PC-9 (cell line): ENCODE measurements at regions not wholly inside any gene's neighbourhood (a gene's known extent, or its start where the extent isn't known, plus 50 kb on each side); places are given as distances from the start of the nearest gene placed in this dataset.
A peak's percentile ranks its signal among the peaks of the same experiment; 100 is the strongest.

Experiments used
- BruUV-seq: library from RNA; stranded (reverse); fragments of 400-500 nt; replicated peaks from 2 replicates; lab custom pipeline; 2021; lab: Mats Ljungman, UMichigan
- CTCF ChIA-PET: fragments of 300-600 bp; sonication (Branson Sonifier 250); formaldehyde crosslinking; loops from one replicate; lab custom pipeline; 2022; ENCODE audit warnings: antibody characterized with exemption; lab: Charles Lee
- POLR2A ChIA-PET: fragments of 300-600 bp; sonication (Branson Sonifier 250); formaldehyde crosslinking; loops from one replicate; lab custom pipeline; 2022; ENCODE audit warnings: antibody characterized with exemption; ENCODE audit not compliant: unreplicated experiment; lab: Charles Lee
- DNase-seq, 2 experiments: peaks; one replicate each; pipeline versions ENCODE4 v3.0.0 to v3.0.0-alpha.2; 2015 to 2022; ENCODE audit warnings: mixed read lengths in 1 of 2
- H2AFZ ChIP-seq: fragments of 200-600 bp; sonication (generic); 2 replicates; pipeline ENCODE4 v1.8.1; 2017; ENCODE audit warnings: antibody characterized with exemption
- H3F3A ChIP-seq: fragments of 200-600 bp; sonication (generic); 2 replicates; pipeline ENCODE4 v1.8.1; 2017; ENCODE audit warnings: antibody characterized with exemption, mild to moderate bottlenecking, low read depth; ENCODE audit not compliant: insufficient read depth
- H3K27ac ChIP-seq: fragments of 200-600 bp; sonication (generic); 2 replicates; pipeline ENCODE4 v1.6.1; 2016; ENCODE audit warnings: mixed run types
- H3K27me3 ChIP-seq: fragments of 200-600 bp; sonication (generic); 2 replicates; pipeline ENCODE4 v1.6.1; 2016; ENCODE audit warnings: low read depth, mixed run types; ENCODE audit not compliant: insufficient read depth
- H3K36me3 ChIP-seq: fragments of 200-600 bp; sonication (generic); 2 replicates; pipeline ENCODE4 v1.6.1; 2016; ENCODE audit warnings: low read depth, mixed run types
- H3K4me1 ChIP-seq: fragments of 200-600 bp; sonication (generic); replicated peaks from 2 replicates; pipeline ENCODE4 v1.6.1; 2016; ENCODE audit warnings: mixed run types; ENCODE audit not compliant: insufficient read depth
- H3K4me2 ChIP-seq: fragments of 200-600 bp; sonication (generic); 2 replicates; pipeline ENCODE4 v1.6.1; 2017; ENCODE audit warnings: mixed run types
- H3K4me3 ChIP-seq: fragments of 200-600 bp; sonication (generic); 2 replicates; pipeline ENCODE4 v1.6.1; 2016; ENCODE audit warnings: mixed run types
- H3K79me2 ChIP-seq: fragments of 200-600 bp; sonication (generic); 2 replicates; pipeline ENCODE4 v1.6.1; 2017; ENCODE audit warnings: low read depth, mixed run types
- H3K9me2 ChIP-seq: fragments of 200-600 bp; sonication (generic); 2 replicates; pipeline ENCODE4 v1.8.1; 2017; ENCODE audit warnings: mild to moderate bottlenecking; ENCODE audit not compliant: insufficient read depth
- H3K9me3 ChIP-seq: fragments of 200-600 bp; sonication (generic); 2 replicates; pipeline ENCODE4 v1.8.1; 2016; ENCODE audit warnings: low read depth; ENCODE audit not compliant: insufficient read depth
- H4K20me1 ChIP-seq: fragments of 200-600 bp; sonication (generic); 2 replicates; pipeline ENCODE4 v1.8.1; 2017; ENCODE audit not compliant: insufficient read depth
- EZH2 ChIP-seq: fragments of 200-600 bp; sonication (generic); IDR thresholded peaks from 2 replicates; pipeline ENCODE4 v1.8.0; 2017; ENCODE audit warnings: antibody characterized with exemption, low read depth
- intact Hi-C: fragments of 100-400 bp; cut with micrococcal nuclease; formaldehyde crosslinking; loops from one replicate; pipeline ENCODE4 v1.10.0; 2022; ENCODE audit not compliant: unreplicated experiment
- TF ChIP-seq, protein P1 (sequence below): fragments of 200-600 bp; sonication (generic); conservative IDR thresholded peaks from 2 replicates; pipeline ENCODE4 v1.6.1; 2017; ENCODE audit warnings: mixed run types, antibody characterized with exemption, mild to moderate bottlenecking, moderate library complexity

GRCh38 chr6:7033202-7033601, 74.6 kb upstream of the RREB1 start:
- Histone ChIP-seq H4K20me1 (no peaks in the 10 kb centered on the region), H3K27me3 (no peaks in the 10 kb centered on the region), H3K4me1 (peaks cover 7% of the 10 kb centered on the region; the same call in 1 of the 2 replicates), H3K36me3 (no peaks in the 10 kb centered on the region), H3K9me2 (no peaks in the 10 kb centered on the region), H3K4me3 (no peak overlapping the region), H2AFZ (no peak overlapping the region), H3K79me2 (no peaks in the 10 kb centered on the region), H3K4me2 (no peak overlapping the region), H3F3A (no peaks in the 10 kb centered on the region), H3K9me3 (no peaks in the 10 kb centered on the region), H3K27ac (no peak overlapping the region)
- DNase-seq = no peak
- ChIA-PET POLR2A (no interaction called here), CTCF (no interaction called here)
- intact Hi-C loops = no loop called here
- TF ChIP-seq, protein P1, sequence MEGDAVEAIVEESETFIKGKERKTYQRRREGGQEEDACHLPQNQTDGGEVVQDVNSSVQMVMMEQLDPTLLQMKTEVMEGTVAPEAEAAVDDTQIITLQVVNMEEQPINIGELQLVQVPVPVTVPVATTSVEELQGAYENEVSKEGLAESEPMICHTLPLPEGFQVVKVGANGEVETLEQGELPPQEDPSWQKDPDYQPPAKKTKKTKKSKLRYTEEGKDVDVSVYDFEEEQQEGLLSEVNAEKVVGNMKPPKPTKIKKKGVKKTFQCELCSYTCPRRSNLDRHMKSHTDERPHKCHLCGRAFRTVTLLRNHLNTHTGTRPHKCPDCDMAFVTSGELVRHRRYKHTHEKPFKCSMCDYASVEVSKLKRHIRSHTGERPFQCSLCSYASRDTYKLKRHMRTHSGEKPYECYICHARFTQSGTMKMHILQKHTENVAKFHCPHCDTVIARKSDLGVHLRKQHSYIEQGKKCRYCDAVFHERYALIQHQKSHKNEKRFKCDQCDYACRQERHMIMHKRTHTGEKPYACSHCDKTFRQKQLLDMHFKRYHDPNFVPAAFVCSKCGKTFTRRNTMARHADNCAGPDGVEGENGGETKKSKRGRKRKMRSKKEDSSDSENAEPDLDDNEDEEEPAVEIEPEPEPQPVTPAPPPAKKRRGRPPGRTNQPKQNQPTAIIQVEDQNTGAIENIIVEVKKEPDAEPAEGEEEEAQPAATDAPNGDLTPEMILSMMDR = no peak
- no peak for TF ChIP-seq EZH2
- no TSS peak for BruUV-seq

DNA sequence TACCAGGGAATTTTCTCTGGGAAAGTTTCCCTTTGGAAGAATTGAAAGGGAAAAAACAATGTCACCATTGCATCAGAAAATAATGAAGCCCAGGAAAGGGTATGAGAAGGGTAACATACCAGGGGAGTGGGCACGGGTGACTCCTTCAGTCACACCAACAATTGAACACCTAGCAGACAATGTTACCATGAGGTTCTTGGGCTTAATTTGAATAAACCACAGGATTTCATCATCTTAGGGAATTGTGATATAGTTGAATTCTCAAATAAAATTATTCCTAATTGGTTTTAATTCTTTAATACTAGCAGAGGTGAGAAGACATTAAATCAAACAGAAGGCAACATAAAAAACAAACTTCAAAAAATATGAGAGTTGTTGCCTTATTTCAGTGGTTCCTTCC, 73.7 kb upstream of the RREB1 start:
- Histone ChIP-seq H4K20me1 (no peaks in the 10 kb centered on the region), H3K9me3 (no peaks in the 10 kb centered on the region), H3F3A (no peaks in the 10 kb centered on the region), H3K27ac (no peak overlapping the region), H3K4me2 (no peak overlapping the region), H3K9me2 (no peaks in the 10 kb centered on the region), H3K4me1 (peaks cover 7% of the 10 kb centered on the region; the same call in 1 of the 2 replicates), H3K27me3 (no peaks in the 10 kb centered on the region), H3K4me3 (no peak overlapping the region), H3K36me3 (no peaks in the 10 kb centered on the region), H2AFZ (no peak overlapping the region), H3K79me2 (no peaks in the 10 kb centered on the region)
- CTCF ChIA-PET = no interaction called here
- no peak for DNase-seq
- POLR2A ChIA-PET = no interaction called here
- no peak for TF ChIP-seq EZH2
- TF ChIP-seq, protein P1 = no peak
- no TSS peak for BruUV-seq
- intact Hi-C loops = no loop called here

DNA sequence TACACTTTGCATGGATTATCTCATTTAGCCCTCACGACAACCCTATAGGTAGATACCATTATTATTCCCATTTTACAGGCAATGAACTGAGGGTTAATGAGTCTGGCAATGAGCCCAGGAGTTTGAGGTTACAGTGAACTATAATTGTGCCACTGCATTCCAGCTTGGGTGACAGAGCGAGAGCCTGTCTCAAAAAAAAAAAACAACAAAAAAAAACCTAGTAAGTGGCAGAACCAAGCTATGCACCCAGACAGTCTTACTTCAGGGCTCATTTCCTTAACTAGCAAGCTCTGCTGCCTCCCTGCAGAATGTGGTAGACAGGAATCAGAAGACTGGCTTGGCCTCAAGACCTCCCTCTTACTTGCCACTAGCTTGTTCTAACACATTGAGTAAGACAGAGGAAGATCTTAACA, 71.9 kb upstream of the RREB1 start:
- POLR2A ChIA-PET = interaction anchor here (0.7 kb wide), 1 partner anchor 123 kb away, joined by 4 read pairs; no protein-coding TSS in a partner anchor
- H3K79me2 ChIP-seq = no peaks in the 10 kb centered on the region
- no peak overlapping the region for H3K27ac ChIP-seq
- CTCF ChIA-PET = interaction anchor here (0.6 kb wide), 2 partner anchors 316 to 331 kb away, joined by 4 to 20 read pairs; no protein-coding TSS in a partner anchor
- no TSS peak for BruUV-seq
- H3K36me3 ChIP-seq = no peaks in the 10 kb centered on the region
- H3K4me3 ChIP-seq = no peak overlapping the region
- H4K20me1 ChIP-seq = no peaks in the 10 kb centered on the region
- no peaks in the 10 kb centered on the region for H3K9me2 ChIP-seq
- DNase-seq = peak in 1 of 2 experiments; percentile 55
- no peak overlapping the region for H3K4me2 ChIP-seq
- TF ChIP-seq EZH2 = no peak
- TF ChIP-seq, protein P1 = no peak
- intact Hi-C loops = no loop called here
- no peak overlapping the region for H2AFZ ChIP-seq
- H3K27me3 ChIP-seq = no peaks in the 10 kb centered on the region
- H3F3A ChIP-seq = no peaks in the 10 kb centered on the region
- peaks cover 7% of the 10 kb centered on the region; the same call in 1 of the 2 replicates for H3K4me1 ChIP-seq
- no peaks in the 10 kb centered on the region for H3K9me3 ChIP-seq
